ENCODE measurements at regions not wholly inside any gene's neighbourhood (a gene's known extent, or its start where the extent isn't known, plus 50 kb on each side); places are given as distances from the start of the nearest gene placed in this dataset.

- no peaks in the 10 kb centered on the region for H3K4me1 ChIP-seq
- no peaks in the 10 kb centered on the region for H3K27me3 ChIP-seq
- no peak overlapping the region for H3K27ac ChIP-seq
- DNase-seq (ENCODE audit: low spot score in 2 of 2), result no peak
- TF ChIP-seq, protein P1, sequence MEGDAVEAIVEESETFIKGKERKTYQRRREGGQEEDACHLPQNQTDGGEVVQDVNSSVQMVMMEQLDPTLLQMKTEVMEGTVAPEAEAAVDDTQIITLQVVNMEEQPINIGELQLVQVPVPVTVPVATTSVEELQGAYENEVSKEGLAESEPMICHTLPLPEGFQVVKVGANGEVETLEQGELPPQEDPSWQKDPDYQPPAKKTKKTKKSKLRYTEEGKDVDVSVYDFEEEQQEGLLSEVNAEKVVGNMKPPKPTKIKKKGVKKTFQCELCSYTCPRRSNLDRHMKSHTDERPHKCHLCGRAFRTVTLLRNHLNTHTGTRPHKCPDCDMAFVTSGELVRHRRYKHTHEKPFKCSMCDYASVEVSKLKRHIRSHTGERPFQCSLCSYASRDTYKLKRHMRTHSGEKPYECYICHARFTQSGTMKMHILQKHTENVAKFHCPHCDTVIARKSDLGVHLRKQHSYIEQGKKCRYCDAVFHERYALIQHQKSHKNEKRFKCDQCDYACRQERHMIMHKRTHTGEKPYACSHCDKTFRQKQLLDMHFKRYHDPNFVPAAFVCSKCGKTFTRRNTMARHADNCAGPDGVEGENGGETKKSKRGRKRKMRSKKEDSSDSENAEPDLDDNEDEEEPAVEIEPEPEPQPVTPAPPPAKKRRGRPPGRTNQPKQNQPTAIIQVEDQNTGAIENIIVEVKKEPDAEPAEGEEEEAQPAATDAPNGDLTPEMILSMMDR (IDR thresholded peaks at IDR 0.05), result no peak
- H3K36me3 ChIP-seq, result no peaks in the 10 kb centered on the region
- H3K9me3 ChIP-seq, result no peaks in the 10 kb centered on the region
- H3K4me3 ChIP-seq, result no peak overlapping the region
- intact Hi-C loops (cut with DNase I), result no loop called here
These were observed 1414.6 kb upstream of the MIR17HG start for GRCh38 chr13:89932902-89933301.

- no peaks in the 10 kb centered on the region for H3K9me3 ChIP-seq
- DNase-seq (ENCODE audit: low spot score in 2 of 2), result no peak
- H3K36me3 ChIP-seq, result no peaks in the 10 kb centered on the region
- H3K4me3 ChIP-seq, result no peak overlapping the region
- intact Hi-C loops (cut with DNase I), result no loop called here
- H3K27me3 ChIP-seq, result no peaks in the 10 kb centered on the region
- H3K4me1 ChIP-seq, result no peaks in the 10 kb centered on the region
- TF ChIP-seq, protein P1 (IDR thresholded peaks at IDR 0.05), result no peak
- H3K27ac ChIP-seq, result no peak overlapping the region
These were observed 1411.2 kb upstream of the MIR17HG start for GRCh38 chr13:89936256-89936655.

DNA sequence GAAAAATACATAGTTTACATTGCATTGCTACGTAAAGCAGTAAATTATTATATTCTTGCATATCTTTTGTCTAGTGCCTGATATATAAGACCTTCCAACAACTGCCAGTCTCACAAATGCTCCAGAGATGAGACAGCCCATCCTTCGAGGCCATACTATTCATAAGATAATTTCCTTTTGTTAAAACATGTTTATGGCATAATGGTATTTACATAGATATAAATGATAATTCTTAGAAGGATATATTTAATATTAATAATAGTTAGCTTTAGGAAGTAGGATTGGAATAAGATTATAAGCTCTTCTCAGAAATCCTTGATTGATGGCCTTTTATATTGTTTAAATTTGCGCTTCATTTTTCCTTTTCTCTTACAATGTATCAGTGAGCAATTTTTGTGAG, 1410.1 kb upstream of the MIR17HG start:
- no peaks in the 10 kb centered on the region for H3K36me3 ChIP-seq
- no peaks in the 10 kb centered on the region for H3K9me3 ChIP-seq
- DNase-seq (ENCODE audit: low spot score in 2 of 2), result no peak
- H3K27me3 ChIP-seq, result no peaks in the 10 kb centered on the region
- TF ChIP-seq, protein P1 (IDR thresholded peaks at IDR 0.05), result no peak
- intact Hi-C loops (cut with DNase I), result no loop called here
- H3K27ac ChIP-seq, result no peak overlapping the region
- no peak overlapping the region for H3K4me3 ChIP-seq
- H3K4me1 ChIP-seq, result no peaks in the 10 kb centered on the region

GRCh38 chr13:89940383-89940782, 1407.1 kb upstream of the MIR17HG start:
- no peak overlapping the region for H3K4me3 ChIP-seq
- H3K36me3 ChIP-seq, result no peaks in the 10 kb centered on the region
- intact Hi-C loops (cut with DNase I), result no loop called here
- H3K27me3 ChIP-seq, result no peaks in the 10 kb centered on the region
- TF ChIP-seq, protein P1 (IDR thresholded peaks at IDR 0.05), result no peak
- no peaks in the 10 kb centered on the region for H3K9me3 ChIP-seq
- H3K27ac ChIP-seq, result no peak overlapping the region
- DNase-seq (ENCODE audit: low spot score in 2 of 2), result no peak
- no peaks in the 10 kb centered on the region for H3K4me1 ChIP-seq

DNA sequence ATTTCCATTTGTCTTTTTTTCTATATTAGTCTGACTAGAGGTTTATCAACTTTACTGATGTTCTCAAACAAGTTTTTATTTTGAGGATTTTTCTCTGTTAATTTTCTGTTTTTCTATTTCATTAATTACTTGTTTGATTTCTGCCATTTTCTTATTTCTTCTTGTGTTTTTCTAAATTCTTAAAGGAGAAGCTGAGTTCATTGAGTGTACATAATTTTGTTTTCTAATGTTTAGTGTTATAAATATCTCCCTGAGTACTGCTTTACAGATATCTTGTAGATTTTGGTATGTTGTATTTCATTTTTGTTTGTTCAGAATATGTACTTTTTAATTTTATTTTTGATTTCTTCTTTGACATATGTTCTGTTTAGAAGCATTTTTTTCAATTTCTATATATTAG, 1404.3 kb upstream of the MIR17HG start:
- H3K27ac ChIP-seq, result no peak overlapping the region
- intact Hi-C loops (cut with DNase I), result no loop called here
- no peaks in the 10 kb centered on the region for H3K9me3 ChIP-seq
- H3K4me1 ChIP-seq, result no peaks in the 10 kb centered on the region
- DNase-seq (ENCODE audit: low spot score in 2 of 2), result no peak
- H3K27me3 ChIP-seq, result no peaks in the 10 kb centered on the region
- no peak overlapping the region for H3K4me3 ChIP-seq
- no peaks in the 10 kb centered on the region for H3K36me3 ChIP-seq
- TF ChIP-seq, protein P1 (IDR thresholded peaks at IDR 0.05), result no peak

DNA sequence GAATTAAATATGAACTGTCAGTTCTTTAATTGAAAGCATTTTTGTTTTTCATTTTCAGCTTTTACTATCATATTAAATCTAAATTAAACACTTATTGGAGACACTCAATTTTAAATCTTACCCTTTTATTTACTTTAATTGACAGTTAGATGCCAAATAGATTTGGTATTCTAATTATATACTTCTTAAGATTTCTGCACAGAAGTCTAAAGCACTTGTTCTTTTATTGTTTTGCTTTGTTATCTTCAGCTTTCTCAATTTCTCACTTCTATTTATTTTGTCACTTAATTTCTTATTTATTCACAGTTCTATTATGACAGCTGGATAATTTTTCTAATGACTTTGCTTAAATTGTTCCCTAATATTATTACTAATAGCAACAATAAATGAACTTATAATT, 1397.3 kb upstream of the MIR17HG start:
- Histone ChIP-seq H3K4me1 (no peaks in the 10 kb centered on the region), H3K36me3 (no peaks in the 10 kb centered on the region), H3K9me3 (no peaks in the 10 kb centered on the region), H3K4me3 (no peak overlapping the region), H3K27ac (no peak overlapping the region), H3K27me3 (no peaks in the 10 kb centered on the region)
- intact Hi-C loops (cut with DNase I), result no loop called here
- no peak for DNase-seq (ENCODE audit: low spot score in 2 of 2)
- TF ChIP-seq, protein P1 (IDR thresholded peaks at IDR 0.05), result no peak
